HG03457 (cell line): ENCODE measurements at regions not wholly inside any gene's neighbourhood (a gene's known extent, or its start where the extent isn't known, plus 50 kb on each side); places are given as distances from the start of the nearest gene placed in this dataset.

Source experiments
- ATAC-seq: cut with Tn5 transposase; IDR thresholded peaks from one replicate; pipeline ENCODE4 v1.9.1; 2021; ENCODE audit warnings: moderate number of reproducible peaks; ENCODE audit not compliant: unreplicated experiment

GRCh38 chr6:22925920-22926789 lies 356.8 kb downstream of the HDGFL1 start:
- ATAC-seq: no peak

GRCh38 chr6:22926790-22927354 lies 357.5 kb downstream of the HDGFL1 start:
- no peak for ATAC-seq

- no peak for ATAC-seq
These were observed 359.4 kb downstream of the HDGFL1 start for GRCh38 chr6:22928775-22929174.

GRCh38 chr6:22929311-22929985 lies 360.1 kb downstream of the HDGFL1 start:
- ATAC-seq: no peak

- no peak for ATAC-seq
These were observed 371.4 kb downstream of the HDGFL1 start for GRCh38 chr6:22940581-22941290.

- no peak for ATAC-seq
These were observed 373.0 kb downstream of the HDGFL1 start for GRCh38 chr6:22942403-22942802.

GRCh38 chr6:22943327-22943726 lies 374.0 kb downstream of the HDGFL1 start:
- no peak for ATAC-seq

GRCh38 chr6:22949967-22950366 lies 380.6 kb downstream of the HDGFL1 start:
- no peak for ATAC-seq

GRCh38 chr6:22952097-22952496 lies 382.7 kb downstream of the HDGFL1 start:
- ATAC-seq: no peak

GRCh38 chr6:22954749-22955385 lies 385.5 kb downstream of the HDGFL1 start:
- ATAC-seq: peak; percentile 50

- ATAC-seq: no peak
These were observed 386.8 kb downstream of the HDGFL1 start for GRCh38 chr6:22956029-22956681.

- peak; percentile 68 for ATAC-seq
These were observed 389.3 kb downstream of the HDGFL1 start for GRCh38 chr6:22958677-22959076.

- ATAC-seq: no peak
These were observed 390.2 kb downstream of the HDGFL1 start for GRCh38 chr6:22959571-22959970.

GRCh38 chr6:22964334-22964733 lies 395.0 kb downstream of the HDGFL1 start:
- no peak for ATAC-seq

GRCh38 chr6:22965889-22966288 lies 396.5 kb downstream of the HDGFL1 start:
- no peak for ATAC-seq

- no peak for ATAC-seq
These were observed 397.5 kb downstream of the HDGFL1 start for GRCh38 chr6:22966691-22967422.

- ATAC-seq: no peak
These were observed 400.6 kb downstream of the HDGFL1 start for GRCh38 chr6:22970004-22970403.

GRCh38 chr6:22972771-22973170 lies 403.4 kb downstream of the HDGFL1 start:
- ATAC-seq: no peak

GRCh38 chr6:22975079-22975478 lies 405.7 kb downstream of the HDGFL1 start:
- ATAC-seq: no peak

GRCh38 chr6:22980446-22980845 lies 411.1 kb downstream of the HDGFL1 start:
- no peak for ATAC-seq
